ENCODE measurements at regions not wholly inside any gene's neighbourhood (a gene's known extent, or its start where the extent isn't known, plus 50 kb on each side); places are given as distances from the start of the nearest gene placed in this dataset.

DNA sequence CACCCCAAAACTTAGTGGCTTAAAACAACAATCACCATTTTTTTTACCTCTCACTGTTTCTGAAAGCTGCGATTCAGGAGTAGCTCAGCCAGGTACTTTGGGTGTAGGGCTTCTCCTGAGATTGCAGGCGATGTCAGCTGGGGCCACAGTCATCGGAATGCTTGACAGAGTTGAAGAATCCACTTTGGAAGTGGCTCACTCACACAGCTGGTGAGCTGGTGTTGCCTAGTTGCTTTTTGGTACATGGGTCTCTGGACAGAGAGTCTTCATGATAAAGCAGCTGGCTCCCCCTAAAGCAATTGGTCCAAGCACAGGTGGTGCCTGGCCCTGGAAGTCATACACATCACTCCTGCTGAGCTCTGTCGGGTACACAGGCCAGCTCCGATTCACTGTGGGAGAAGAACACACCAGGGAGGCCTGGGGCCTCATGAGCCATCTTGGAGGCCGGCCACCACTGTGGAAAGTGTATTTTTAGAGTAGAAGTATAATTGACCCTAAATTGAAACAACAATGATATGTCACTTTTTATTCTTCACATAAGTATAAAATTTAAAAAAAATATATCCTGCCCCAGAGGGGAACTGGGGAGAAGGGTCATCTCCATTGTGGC, 75.2 kb upstream of the GALNT2 start:
- TF ChIP-seq, protein P1, sequence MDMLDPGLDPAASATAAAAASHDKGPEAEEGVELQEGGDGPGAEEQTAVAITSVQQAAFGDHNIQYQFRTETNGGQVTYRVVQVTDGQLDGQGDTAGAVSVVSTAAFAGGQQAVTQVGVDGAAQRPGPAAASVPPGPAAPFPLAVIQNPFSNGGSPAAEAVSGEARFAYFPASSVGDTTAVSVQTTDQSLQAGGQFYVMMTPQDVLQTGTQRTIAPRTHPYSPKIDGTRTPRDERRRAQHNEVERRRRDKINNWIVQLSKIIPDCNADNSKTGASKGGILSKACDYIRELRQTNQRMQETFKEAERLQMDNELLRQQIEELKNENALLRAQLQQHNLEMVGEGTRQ (IDR thresholded peaks at IDR 0.05): no peak
- TF ChIP-seq POLR2A (IDR thresholded peaks at IDR 0.05; ENCODE audit: low read length): no peak
- TF ChIP-seq, protein P2, sequence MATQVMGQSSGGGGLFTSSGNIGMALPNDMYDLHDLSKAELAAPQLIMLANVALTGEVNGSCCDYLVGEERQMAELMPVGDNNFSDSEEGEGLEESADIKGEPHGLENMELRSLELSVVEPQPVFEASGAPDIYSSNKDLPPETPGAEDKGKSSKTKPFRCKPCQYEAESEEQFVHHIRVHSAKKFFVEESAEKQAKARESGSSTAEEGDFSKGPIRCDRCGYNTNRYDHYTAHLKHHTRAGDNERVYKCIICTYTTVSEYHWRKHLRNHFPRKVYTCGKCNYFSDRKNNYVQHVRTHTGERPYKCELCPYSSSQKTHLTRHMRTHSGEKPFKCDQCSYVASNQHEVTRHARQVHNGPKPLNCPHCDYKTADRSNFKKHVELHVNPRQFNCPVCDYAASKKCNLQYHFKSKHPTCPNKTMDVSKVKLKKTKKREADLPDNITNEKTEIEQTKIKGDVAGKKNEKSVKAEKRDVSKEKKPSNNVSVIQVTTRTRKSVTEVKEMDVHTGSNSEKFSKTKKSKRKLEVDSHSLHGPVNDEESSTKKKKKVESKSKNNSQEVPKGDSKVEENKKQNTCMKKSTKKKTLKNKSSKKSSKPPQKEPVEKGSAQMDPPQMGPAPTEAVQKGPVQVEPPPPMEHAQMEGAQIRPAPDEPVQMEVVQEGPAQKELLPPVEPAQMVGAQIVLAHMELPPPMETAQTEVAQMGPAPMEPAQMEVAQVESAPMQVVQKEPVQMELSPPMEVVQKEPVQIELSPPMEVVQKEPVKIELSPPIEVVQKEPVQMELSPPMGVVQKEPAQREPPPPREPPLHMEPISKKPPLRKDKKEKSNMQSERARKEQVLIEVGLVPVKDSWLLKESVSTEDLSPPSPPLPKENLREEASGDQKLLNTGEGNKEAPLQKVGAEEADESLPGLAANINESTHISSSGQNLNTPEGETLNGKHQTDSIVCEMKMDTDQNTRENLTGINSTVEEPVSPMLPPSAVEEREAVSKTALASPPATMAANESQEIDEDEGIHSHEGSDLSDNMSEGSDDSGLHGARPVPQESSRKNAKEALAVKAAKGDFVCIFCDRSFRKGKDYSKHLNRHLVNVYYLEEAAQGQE (IDR thresholded peaks at IDR 0.05): no peak
- no peak for TF ChIP-seq MAFK (IDR thresholded peaks at IDR 0.05; ENCODE audit: partially characterized antibody)
- TF ChIP-seq, protein P3, sequence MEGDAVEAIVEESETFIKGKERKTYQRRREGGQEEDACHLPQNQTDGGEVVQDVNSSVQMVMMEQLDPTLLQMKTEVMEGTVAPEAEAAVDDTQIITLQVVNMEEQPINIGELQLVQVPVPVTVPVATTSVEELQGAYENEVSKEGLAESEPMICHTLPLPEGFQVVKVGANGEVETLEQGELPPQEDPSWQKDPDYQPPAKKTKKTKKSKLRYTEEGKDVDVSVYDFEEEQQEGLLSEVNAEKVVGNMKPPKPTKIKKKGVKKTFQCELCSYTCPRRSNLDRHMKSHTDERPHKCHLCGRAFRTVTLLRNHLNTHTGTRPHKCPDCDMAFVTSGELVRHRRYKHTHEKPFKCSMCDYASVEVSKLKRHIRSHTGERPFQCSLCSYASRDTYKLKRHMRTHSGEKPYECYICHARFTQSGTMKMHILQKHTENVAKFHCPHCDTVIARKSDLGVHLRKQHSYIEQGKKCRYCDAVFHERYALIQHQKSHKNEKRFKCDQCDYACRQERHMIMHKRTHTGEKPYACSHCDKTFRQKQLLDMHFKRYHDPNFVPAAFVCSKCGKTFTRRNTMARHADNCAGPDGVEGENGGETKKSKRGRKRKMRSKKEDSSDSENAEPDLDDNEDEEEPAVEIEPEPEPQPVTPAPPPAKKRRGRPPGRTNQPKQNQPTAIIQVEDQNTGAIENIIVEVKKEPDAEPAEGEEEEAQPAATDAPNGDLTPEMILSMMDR (IDR thresholded peaks at IDR 0.05): no peak
- no peak for TF ChIP-seq SREBF2 (IDR thresholded peaks at IDR 0.05)
- TF ChIP-seq CEBPB (IDR thresholded peaks at IDR 0.05): no peak
- no peak for TF ChIP-seq ZFP36 (IDR thresholded peaks at IDR 0.05; ENCODE audit: borderline replicate concordance, partially characterized antibody)
- no peak for TF ChIP-seq ZC3H11A (IDR thresholded peaks at IDR 0.05)
- no peak for TF ChIP-seq EP300 (IDR thresholded peaks at IDR 0.05)
- TF ChIP-seq BHLHE40 (IDR thresholded peaks at IDR 0.05; ENCODE audit: low read depth, low read length): no peak
